ENCODE measurements at regions not wholly inside any gene's neighbourhood (a gene's known extent, or its start where the extent isn't known, plus 50 kb on each side); places are given as distances from the start of the nearest gene placed in this dataset.

- TF ChIP-seq, protein P1, sequence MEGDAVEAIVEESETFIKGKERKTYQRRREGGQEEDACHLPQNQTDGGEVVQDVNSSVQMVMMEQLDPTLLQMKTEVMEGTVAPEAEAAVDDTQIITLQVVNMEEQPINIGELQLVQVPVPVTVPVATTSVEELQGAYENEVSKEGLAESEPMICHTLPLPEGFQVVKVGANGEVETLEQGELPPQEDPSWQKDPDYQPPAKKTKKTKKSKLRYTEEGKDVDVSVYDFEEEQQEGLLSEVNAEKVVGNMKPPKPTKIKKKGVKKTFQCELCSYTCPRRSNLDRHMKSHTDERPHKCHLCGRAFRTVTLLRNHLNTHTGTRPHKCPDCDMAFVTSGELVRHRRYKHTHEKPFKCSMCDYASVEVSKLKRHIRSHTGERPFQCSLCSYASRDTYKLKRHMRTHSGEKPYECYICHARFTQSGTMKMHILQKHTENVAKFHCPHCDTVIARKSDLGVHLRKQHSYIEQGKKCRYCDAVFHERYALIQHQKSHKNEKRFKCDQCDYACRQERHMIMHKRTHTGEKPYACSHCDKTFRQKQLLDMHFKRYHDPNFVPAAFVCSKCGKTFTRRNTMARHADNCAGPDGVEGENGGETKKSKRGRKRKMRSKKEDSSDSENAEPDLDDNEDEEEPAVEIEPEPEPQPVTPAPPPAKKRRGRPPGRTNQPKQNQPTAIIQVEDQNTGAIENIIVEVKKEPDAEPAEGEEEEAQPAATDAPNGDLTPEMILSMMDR (IDR thresholded peaks at IDR 0.05): no peak
- TF ChIP-seq POLR2A (IDR thresholded peaks at IDR 0.05; ENCODE audit: low read depth): no peak
These were observed 51.9 kb upstream of the PDE10A start for GRCh38 chr6:165714907-165715306.

All from esophagus muscularis mucosa (tissue), 3 donors.